ENCODE measurements at regions not wholly inside any gene's neighbourhood (a gene's known extent, or its start where the extent isn't known, plus 50 kb on each side); places are given as distances from the start of the nearest gene placed in this dataset.

DNA sequence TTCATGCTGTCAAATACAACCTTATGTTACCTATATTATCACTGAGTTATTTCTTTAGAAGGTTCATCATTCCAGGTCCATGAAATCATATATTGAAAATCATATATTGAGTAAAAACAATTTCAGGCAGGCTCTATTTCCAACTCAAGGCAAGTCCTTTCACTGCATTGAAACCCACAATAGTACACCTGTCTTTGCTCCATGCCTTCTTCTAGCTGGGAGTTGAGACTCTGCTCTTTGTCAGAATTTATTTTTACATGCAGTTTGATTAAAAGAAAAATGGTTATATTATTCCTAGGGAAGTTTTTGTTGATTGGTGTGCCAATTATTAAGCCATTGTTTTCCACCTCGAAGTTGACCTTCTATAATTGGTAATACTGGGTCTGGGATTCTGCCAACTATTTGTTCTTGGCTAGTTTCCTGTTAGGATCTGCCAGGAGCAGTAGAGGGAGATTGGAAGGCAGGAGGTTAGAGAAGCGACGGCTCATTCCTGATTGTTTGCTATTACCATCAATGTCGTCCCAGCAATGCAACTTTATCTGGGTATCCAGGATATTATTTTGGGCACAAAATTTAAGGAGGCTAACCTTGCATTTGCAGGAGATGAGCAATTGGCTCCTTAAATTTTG, 79.5 kb upstream of the MIS18BP1 start:
- no peak for TF ChIP-seq EZH2phosphoT487 (conservative IDR thresholded peaks at IDR 0.05; ENCODE audit: low read length)
- TF ChIP-seq, protein P1, sequence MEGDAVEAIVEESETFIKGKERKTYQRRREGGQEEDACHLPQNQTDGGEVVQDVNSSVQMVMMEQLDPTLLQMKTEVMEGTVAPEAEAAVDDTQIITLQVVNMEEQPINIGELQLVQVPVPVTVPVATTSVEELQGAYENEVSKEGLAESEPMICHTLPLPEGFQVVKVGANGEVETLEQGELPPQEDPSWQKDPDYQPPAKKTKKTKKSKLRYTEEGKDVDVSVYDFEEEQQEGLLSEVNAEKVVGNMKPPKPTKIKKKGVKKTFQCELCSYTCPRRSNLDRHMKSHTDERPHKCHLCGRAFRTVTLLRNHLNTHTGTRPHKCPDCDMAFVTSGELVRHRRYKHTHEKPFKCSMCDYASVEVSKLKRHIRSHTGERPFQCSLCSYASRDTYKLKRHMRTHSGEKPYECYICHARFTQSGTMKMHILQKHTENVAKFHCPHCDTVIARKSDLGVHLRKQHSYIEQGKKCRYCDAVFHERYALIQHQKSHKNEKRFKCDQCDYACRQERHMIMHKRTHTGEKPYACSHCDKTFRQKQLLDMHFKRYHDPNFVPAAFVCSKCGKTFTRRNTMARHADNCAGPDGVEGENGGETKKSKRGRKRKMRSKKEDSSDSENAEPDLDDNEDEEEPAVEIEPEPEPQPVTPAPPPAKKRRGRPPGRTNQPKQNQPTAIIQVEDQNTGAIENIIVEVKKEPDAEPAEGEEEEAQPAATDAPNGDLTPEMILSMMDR (IDR thresholded peaks at IDR 0.05; ENCODE audit: insufficient read depth, low read length, poor library complexity, severe bottlenecking), result no peak
